GM18867 (cell line): ENCODE measurements at regions not wholly inside any gene's neighbourhood (a gene's known extent, or its start where the extent isn't known, plus 50 kb on each side); places are given as distances from the start of the nearest gene placed in this dataset.

ENCODE experiments used
- ATAC-seq: cut with Tn5 transposase; IDR thresholded peaks from one replicate; pipeline ENCODE4 v1.9.1; 2021; ENCODE audit warnings: mild to moderate bottlenecking, moderate library complexity; ENCODE audit not compliant: unreplicated experiment

DNA sequence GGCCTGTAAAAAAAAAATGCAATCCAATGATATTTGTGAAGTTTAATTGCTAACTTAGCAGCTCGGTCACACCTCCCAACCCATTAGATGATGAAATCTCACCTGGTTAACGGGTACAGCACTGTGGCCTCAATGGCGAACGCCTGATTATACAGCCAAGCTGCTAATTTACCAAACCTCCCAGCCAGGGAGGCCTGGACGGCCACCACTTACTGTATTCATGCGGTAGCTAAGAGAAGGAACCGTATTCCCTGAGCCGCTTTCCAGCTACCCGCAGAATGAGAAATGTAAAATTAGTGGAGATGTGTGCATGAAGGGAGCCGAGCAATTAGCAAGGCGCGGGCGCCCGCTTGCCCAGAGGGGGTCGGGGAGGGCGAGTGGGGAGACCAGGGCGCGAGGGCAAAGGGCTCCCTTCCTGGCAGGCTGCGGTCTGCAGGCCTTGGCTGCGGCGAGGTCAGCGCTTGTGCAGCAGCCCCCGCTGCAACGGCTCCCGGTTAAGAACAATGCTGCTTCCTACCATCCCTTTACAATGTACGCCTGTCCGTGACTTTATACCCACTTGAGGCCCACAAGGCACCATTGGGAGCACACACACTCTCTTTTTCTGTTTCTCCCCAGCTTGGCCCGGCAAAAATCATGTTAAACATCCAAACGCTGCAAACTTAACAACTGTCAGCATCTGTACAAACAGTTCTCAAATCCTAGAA, 70.4 kb upstream of the TBCA start:
- no peak for ATAC-seq

DNA sequence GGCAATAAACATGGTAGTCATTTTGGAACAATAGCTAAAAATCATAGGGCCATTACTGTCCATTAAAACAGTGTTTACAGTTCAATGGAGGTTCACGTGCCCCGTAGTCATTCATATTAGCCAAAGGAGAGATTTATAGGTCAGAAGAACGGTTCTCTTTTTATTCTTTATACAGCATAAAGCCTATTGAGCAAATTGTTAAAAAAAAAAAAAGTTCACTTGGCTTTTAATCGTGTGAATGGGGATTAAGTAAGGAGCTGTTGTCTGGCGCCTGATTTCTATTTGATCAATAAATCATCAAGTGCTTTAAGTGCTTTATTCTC, 69.1 kb upstream of the TBCA start:
- no peak for ATAC-seq

DNA sequence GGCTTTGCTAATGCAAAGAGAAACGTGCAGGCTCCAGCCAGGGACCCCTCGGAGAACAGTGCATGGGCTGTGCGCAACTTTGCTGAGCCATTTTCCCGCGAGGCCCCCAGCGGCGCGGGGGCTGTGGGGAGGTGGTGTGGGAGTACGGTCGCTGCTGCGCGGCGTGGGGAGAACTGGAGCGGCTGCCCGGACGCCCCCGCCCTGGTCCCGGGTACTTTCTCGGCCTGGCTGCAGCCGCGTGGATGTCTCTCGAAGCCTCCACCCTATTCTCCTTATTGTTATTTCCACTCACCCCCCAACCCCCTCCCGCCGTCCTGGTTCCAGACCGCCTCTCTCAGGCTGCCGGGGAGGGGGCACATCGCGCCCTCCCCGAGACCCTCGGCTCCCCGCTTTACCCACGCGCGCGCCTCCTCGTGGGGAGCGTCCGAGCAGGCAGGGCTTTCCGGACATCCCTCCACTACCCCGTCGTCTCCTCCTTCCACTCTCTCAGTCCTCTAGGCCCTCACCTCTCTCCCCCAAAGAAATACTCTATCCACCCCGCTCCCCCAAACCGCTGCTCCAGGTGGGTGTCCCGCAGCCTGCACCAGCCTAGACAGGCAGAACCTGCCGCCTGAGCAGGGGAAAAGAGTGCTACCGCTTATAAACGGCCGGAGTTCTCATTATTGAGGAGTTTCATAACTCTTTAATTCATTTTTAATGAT, 68.6 kb upstream of the TBCA start:
- no peak for ATAC-seq

DNA sequence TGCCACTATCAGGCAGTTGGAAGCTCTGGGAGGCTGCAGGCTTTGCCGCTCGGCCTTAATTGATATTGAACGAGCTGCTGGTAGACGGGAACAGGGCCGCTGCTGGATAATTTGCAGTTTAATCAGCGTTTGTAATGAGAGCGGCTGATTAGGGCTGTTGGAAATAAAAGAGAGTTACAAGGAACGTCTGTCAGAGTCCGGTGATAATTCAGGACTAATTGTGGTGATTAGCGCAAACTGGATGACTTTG, 68.2 kb upstream of the TBCA start:
- no peak for ATAC-seq

DNA sequence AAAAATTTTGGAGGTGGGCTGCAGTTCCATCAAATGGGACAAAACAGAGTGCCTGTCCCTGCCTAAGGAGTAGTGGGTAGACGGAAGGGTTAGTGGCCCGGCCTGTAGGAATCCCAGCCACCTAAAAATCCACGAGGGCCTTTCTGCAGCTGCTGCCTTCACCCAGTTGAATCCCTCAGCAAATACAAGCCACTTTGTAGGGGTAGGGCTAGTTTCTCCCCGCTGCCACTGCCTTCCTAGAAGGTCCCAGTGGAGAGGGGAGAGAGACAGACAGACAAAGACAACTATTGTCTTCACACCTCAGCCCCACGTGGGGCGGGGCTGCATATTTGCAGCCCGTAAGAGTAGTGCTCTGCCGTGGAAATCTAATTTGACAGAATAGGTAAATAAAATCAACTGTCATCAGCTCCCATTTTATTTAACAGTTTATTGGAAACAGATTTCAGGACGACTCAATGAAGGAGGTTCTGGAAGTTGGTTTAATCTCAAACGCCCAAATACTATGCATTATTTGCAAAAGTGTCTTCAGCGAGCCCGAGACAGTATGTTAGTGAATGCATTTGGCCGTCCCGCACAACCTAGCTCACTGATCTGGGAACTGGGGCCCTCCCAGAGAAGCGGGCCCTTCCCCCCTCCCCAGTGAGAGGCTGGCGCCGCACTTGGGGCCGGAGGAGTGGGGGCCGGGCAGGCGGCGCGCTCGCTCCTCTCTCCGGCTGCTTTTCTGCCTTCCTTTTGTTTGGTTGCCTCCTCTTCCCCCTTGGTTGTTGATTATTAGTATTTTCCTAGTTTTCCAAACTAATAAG, 67.6 kb upstream of the TBCA start:
- ATAC-seq, result no peak

DNA sequence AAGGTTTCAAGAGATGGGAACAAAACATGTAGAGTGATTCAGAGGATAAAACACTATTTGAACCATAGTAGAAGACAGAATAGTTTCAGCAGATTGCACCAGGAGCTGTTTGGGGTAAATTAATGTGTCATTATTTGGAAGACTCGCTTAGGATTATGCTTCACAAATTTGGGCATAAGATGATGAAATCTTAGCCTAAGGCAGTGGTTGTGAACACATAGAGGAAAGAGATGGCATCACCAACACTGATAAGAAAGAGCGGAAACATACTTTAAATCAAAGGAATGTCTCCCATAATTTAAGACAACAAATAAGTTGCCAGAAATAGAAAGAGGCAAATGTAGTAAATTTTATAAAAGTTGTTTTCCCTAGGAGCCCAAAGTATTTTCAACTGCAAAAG, 66.1 kb upstream of the TBCA start:
- no peak for ATAC-seq

DNA sequence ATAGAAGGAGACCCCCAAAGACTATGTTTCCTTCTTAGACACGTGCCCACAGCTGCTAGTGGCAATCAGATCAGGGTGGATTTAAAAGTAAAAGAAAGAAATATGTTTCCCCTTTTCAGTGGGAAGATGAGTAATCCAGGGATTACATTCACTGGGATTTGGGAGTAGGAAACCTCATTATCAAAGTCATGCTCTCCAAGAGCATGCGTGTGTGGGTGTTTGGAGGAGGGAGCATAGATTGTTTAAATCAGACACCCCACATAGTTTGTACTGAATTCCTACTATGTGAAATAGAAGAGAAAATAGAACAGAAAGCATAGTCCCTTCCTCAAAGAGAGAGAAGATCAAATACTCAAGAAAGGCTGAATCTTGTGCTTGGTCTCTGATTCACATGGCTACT, 65.5 kb upstream of the TBCA start:
- no peak for ATAC-seq

DNA sequence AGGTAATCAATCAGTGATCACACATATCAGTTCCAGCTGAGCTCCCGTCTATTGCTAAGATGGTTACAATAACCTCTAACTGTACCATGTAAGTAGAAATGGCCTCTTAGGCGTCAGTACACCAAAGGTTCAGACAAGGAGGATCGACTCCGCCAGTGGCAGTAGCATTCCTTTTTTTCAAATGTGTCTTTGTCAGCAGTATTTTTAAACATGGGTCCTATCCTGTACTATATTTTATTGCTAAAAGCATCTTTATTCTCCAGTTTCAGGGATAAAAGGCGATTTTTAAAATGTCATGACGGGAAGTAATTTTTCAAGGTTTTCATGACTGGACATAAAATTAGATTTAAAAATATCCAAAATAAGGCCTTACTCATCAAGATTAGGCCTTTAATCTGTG, 64.8 kb upstream of the TBCA start:
- no peak for ATAC-seq

DNA sequence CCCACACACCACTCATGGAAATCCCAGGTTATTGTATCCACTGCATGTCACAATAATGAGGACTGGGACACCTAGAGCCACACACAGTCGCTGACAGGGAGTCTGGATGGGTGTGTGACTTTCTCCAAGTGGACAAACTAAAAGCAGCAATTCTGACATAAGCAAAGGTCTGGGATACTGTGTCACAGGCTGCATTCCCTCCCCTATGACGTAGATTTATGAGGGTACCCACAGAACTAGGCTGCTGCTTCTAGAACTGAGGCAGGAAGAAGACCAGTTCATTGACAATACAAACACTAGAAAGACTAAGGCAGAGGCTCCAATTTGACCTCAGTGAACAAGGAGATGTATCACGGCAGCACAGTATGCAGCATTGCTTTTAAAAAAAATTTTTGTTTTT, 63.6 kb upstream of the TBCA start:
- no peak for ATAC-seq

DNA sequence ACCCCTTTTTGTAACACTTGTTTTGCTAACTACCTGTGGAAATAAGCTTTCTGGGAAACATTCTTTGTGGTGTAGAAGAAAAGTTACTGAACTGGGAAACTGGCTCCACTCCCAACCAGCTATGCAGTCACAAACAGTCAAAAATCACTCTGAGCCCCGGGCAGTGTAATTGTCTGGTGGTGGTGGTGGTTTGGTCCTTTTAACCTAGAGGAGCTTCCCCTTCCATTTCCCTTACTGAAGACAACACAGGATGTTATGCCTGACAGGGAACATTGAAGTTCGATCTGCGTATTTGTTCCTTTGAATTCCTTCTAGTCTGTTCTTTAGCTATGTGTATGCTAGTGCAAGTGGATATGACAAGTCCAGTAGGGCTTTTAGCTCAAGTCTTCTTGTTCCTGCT, 56.8 kb upstream of the TBCA start:
- ATAC-seq, result no peak

DNA sequence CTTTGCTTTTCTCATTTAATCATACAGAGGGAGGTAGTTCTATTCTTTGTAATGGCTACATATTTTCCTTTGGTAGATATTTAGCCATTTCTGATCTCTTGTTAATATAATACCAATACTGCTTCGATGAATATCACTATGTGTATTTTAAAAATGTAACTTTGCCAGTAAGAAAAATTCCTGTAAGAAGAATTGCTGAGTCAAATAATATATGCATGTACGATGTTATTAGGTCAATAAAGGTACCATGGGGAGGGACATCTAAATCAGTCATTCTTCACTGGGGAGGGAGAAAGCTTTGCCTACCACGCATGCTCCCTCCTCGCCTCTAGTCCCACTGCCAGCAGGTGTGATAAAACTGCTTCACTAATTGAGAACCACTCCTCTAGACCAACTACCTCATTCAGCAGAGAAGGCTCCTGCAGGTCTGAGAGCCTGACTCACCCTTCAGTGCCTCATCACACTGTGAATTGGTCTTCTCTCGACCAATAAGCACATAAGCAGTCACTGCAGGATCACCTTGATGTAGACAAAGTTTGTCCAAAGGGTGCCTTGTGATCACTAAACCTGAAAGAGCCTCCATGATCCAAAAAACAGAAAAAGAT, 56.1 kb upstream of the TBCA start:
- no peak for ATAC-seq

DNA sequence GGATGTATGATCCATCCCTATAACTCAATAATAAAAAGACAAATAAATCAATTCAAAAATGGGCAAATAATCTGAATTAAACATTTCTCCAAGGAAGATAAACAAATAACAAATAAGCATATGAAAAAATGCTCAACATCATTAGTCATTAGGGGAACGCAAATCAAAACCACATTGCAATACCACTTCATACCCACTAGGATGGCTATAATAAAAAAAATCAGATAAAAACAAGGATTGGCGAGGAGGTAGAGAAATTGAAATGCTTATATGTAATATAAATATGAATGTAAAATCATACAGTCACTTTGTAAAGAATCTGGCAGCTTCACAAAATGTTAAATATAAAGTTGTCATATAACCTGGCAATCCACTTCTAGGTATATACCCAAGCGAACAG, 52.3 kb upstream of the TBCA start:
- no peak for ATAC-seq
